ENCODE measurements at regions not wholly inside any gene's neighbourhood (a gene's known extent, or its start where the extent isn't known, plus 50 kb on each side); places are given as distances from the start of the nearest gene placed in this dataset.
"Not testable (repeated sequence)": the region's sequence is repeated elsewhere in the genome, so short reads cannot be mapped to it uniquely, and the experiment has no call there.

- TF ChIP-seq CTCF (IDR thresholded peaks at IDR 0.05): no peak
- Histone ChIP-seq H3K27me3 (no peaks in the 10 kb centered on the region), H3K4me1 (ENCODE audit: control insufficient read depth in 1 of 2, insufficient read depth in 1 of 2, low read depth in 1 of 2, low read length in 1 of 2) (peaks cover 64 to 67% of the 10 kb centered on the region in 2 experiments), H3K4me3 (ENCODE audit: low read depth in 1 of 2, low read length in 1 of 2) (no peak overlapping the region), H3K9me3 (no peaks in the 10 kb centered on the region), H3K27ac (no peak overlapping the region), H3K36me3 (no peaks in the 10 kb centered on the region)
Observed at GRCh38 chr2:8440029-8440778, 241.7 kb upstream of the ID2 start.

DNA sequence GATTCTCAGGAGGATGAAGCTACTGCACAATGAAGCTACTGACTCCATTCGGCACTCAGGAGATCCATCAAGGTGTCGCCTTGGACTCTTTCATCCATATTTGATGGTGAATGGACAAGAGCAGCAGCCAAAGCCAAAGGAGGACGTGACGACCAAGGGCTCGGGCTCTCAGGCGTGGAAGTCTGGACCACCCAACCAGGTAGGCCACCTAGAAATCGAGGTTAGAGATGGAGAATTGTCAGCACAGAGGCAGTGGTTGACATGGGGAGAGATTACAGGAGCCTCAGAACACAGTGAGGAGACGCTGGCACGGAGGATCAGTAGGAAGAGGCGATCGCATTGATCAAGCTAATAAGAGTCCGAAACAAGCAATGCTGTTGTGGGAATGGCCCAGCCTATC lies 240.5 kb upstream of the ID2 start:
- Histone ChIP-seq H3K27ac (no peak overlapping the region), H3K4me1 (ENCODE audit: control insufficient read depth in 1 of 2, insufficient read depth in 1 of 2, low read depth in 1 of 2, low read length in 1 of 2) (peaks cover 52 to 55% of the 10 kb centered on the region in 2 experiments), H3K9me3 (no peaks in the 10 kb centered on the region), H3K4me3 (ENCODE audit: low read depth in 1 of 2, low read length in 1 of 2) (no peak overlapping the region), H3K27me3 (no peaks in the 10 kb centered on the region), H3K36me3 (no peaks in the 10 kb centered on the region)
- no peak for TF ChIP-seq CTCF (IDR thresholded peaks at IDR 0.05)

GRCh38 chr2:8441986-8442385 lies 239.9 kb upstream of the ID2 start:
- no peaks in the 10 kb centered on the region for H3K9me3 ChIP-seq
- no peaks in the 10 kb centered on the region for H3K36me3 ChIP-seq
- TF ChIP-seq CTCF (IDR thresholded peaks at IDR 0.05): no peak
- peaks cover 50 to 51% of the 10 kb centered on the region in 2 experiments for H3K4me1 ChIP-seq (ENCODE audit: control insufficient read depth in 1 of 2, insufficient read depth in 1 of 2, low read depth in 1 of 2, low read length in 1 of 2)
- H3K27ac ChIP-seq: peak overlapping the region; percentile 63
- H3K27me3 ChIP-seq: no peaks in the 10 kb centered on the region
- H3K4me3 ChIP-seq (ENCODE audit: low read depth in 1 of 2, low read length in 1 of 2): no peak overlapping the region

- TF ChIP-seq CTCF (IDR thresholded peaks at IDR 0.05): no peak
- Histone ChIP-seq H3K9me3 (no peaks in the 10 kb centered on the region), H3K4me1 (ENCODE audit: control insufficient read depth in 1 of 2, insufficient read depth in 1 of 2, low read depth in 1 of 2, low read length in 1 of 2) (peaks cover 46% of the 10 kb centered on the region in 2 experiments), H3K4me3 (ENCODE audit: low read depth in 1 of 2, low read length in 1 of 2) (no peak overlapping the region), H3K36me3 (no peaks in the 10 kb centered on the region), H3K27me3 (no peaks in the 10 kb centered on the region), H3K27ac (no peak overlapping the region)
Observed at GRCh38 chr2:8442833-8443486, 238.9 kb upstream of the ID2 start.

GRCh38 chr2:8445580-8445979 lies 236.3 kb upstream of the ID2 start:
- H3K27ac ChIP-seq: no peak overlapping the region
- H3K27me3 ChIP-seq: no peaks in the 10 kb centered on the region
- H3K36me3 ChIP-seq: no peaks in the 10 kb centered on the region
- no peak overlapping the region for H3K4me3 ChIP-seq (ENCODE audit: low read depth in 1 of 2, low read length in 1 of 2)
- H3K4me1 ChIP-seq (ENCODE audit: control insufficient read depth in 1 of 2, insufficient read depth in 1 of 2, low read depth in 1 of 2, low read length in 1 of 2): peaks cover 20% of the 10 kb centered on the region in 2 experiments
- H3K9me3 ChIP-seq: no peaks in the 10 kb centered on the region
- no peak for TF ChIP-seq CTCF (IDR thresholded peaks at IDR 0.05)

DNA sequence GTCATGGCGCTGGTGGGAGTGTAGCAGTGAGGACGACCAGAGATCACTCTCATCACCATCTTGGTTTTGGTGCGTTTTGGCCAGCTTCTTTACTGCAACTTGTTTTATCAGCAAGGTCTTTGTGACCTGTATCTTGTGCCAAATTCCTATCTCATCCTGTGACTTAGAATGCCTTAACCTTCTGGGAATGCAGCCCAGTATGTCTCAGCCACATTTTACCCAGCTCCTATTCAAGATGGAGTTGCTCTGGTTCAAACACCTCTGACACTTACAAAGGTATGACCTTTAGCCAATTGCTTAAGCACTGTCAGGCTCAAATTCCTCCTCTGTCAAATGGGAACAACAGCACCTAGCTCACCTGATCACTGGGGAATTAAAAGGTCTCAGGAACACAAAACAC lies 235.1 kb upstream of the ID2 start:
- not testable (repeated sequence) for H3K36me3 ChIP-seq; H3K27me3 ChIP-seq; H3K27ac ChIP-seq; H3K4me3 ChIP-seq (ENCODE audit: low read depth in 1 of 2, low read length in 1 of 2); H3K4me1 ChIP-seq (ENCODE audit: control insufficient read depth in 1 of 2, insufficient read depth in 1 of 2, low read depth in 1 of 2, low read length in 1 of 2); H3K9me3 ChIP-seq
